ENCODE measurements at regions not wholly inside any gene's neighbourhood (a gene's known extent, or its start where the extent isn't known, plus 50 kb on each side); places are given as distances from the start of the nearest gene placed in this dataset.
"Not testable (repeated sequence)": the region's sequence is repeated elsewhere in the genome, so short reads cannot be mapped to it uniquely, and the experiment has no call there.

- no peak for DNase-seq
Observed at GRCh38 chr4:138347561-138347960, 105.4 kb upstream of the SLC7A11 start.

GRCh38 chr4:138344851-138345250 is 102.7 kb upstream of the SLC7A11 start:
- DNase-seq: no peak

GRCh38 chr4:138344054-138344453 is 101.9 kb upstream of the SLC7A11 start:
- DNase-seq: no peak

GRCh38 chr4:138341739-138342415 is 99.7 kb upstream of the SLC7A11 start:
- no peak for DNase-seq

- no peak for DNase-seq
Observed at GRCh38 chr4:138338840-138339239, 96.7 kb upstream of the SLC7A11 start.

GRCh38 chr4:138338222-138338621 is 96.1 kb upstream of the SLC7A11 start:
- DNase-seq: not testable (repeated sequence)

GRCh38 chr4:138334346-138335016 is 92.3 kb upstream of the SLC7A11 start:
- DNase-seq: no peak

- not testable (repeated sequence) for DNase-seq
Observed at GRCh38 chr4:138332415-138332814, 90.3 kb upstream of the SLC7A11 start.

- DNase-seq: no peak
Observed at GRCh38 chr4:138330531-138330930, 88.4 kb upstream of the SLC7A11 start.

GRCh38 chr4:138329506-138330070 is 87.4 kb upstream of the SLC7A11 start:
- DNase-seq: no peak

GRCh38 chr4:138327338-138327737 is 85.2 kb upstream of the SLC7A11 start:
- DNase-seq: no peak

GRCh38 chr4:138320831-138321230 is 78.7 kb upstream of the SLC7A11 start:
- DNase-seq: no peak

- DNase-seq: no peak
Observed at GRCh38 chr4:138320030-138320429, 77.9 kb upstream of the SLC7A11 start.

- no peak for DNase-seq
Observed at GRCh38 chr4:138317175-138317748, 75.1 kb upstream of the SLC7A11 start.

GRCh38 chr4:138312536-138312911 is 70.4 kb upstream of the SLC7A11 start:
- DNase-seq: no peak

- no peak for DNase-seq
Observed at GRCh38 chr4:138311771-138312535, 69.8 kb upstream of the SLC7A11 start.

- no peak for DNase-seq
Observed at GRCh38 chr4:138310991-138311390, 68.8 kb upstream of the SLC7A11 start.

- DNase-seq: no peak
Observed at GRCh38 chr4:138310498-138310897, 68.3 kb upstream of the SLC7A11 start.

- DNase-seq: no peak
Observed at GRCh38 chr4:138308356-138308755, 66.2 kb upstream of the SLC7A11 start.

- no peak for DNase-seq
Observed at GRCh38 chr4:138307319-138307718, 65.2 kb upstream of the SLC7A11 start.

GRCh38 chr4:138305050-138305449 is 62.9 kb upstream of the SLC7A11 start:
- DNase-seq: no peak

- DNase-seq: no peak
Observed at GRCh38 chr4:138301536-138301935, 59.4 kb upstream of the SLC7A11 start.

- no peak for DNase-seq
Observed at GRCh38 chr4:138300616-138301015, 58.5 kb upstream of the SLC7A11 start.

All from SIG-M5 (cell line).